ENCODE measurements at regions not wholly inside any gene's neighbourhood (a gene's known extent, or its start where the extent isn't known, plus 50 kb on each side); places are given as distances from the start of the nearest gene placed in this dataset.

DNA sequence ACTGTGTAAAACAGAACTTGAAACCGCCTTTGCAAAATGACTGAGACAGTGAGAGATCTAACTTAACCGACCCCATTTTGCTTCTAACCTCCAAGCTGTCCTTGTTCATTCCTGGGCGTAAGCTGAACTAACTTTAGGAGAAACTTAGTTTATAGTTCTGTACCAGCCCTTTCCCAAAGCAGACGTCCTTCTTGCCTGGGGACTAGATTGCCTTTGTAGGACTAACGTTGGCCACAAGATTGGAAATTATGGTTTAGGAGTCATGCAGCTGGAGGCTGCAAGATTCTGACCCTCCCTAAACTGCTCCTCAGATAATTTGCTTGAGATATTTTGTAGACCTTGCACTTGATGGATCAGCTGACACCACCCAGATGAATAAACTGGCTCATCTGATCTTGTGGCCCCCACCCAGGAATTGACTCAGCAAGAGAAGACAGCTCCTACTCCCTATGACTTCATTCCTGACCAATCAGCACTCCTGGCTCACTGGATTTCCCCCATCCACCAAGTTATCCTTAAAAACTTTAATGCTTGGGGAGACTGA, 219.9 kb upstream of the PROK2 start:
- Histone ChIP-seq H2BK12ac (ENCODE audit: low read depth, low read length) (no peak overlapping the region), H2AFZ (ENCODE audit: low read length) (no peak overlapping the region), H2AK5ac (ENCODE audit: low read depth, low read length) (no peak overlapping the region), H3K9me3 (ENCODE audit: insufficient read depth in 2 of 2, low read depth in 1 of 2, low read length in 1 of 2) (peaks cover 9 to 22% of the 10 kb centered on the region in 2 experiments), H3K4ac (replicated peaks; ENCODE audit: insufficient read length, low read depth, low read length) (no peak overlapping the region), H3K4me2 (ENCODE audit: insufficient read depth in 1 of 2, low read depth in 2 of 2, low read length in 2 of 2) (no peak overlapping the region), H2BK5ac (ENCODE audit: low read depth, low read length) (peak overlapping the region; percentile 39; the same call in 1 of the 2 replicates), H4K8ac (ENCODE audit: extremely low read depth, insufficient read depth, low read length) (no peak overlapping the region), H3K18ac (ENCODE audit: extremely low read depth, low read length) (no peak overlapping the region), H4K5ac (ENCODE audit: insufficient read length, low read depth, low read length) (no peak overlapping the region), H3K14ac (ENCODE audit: insufficient read length) (no peak overlapping the region), H2BK20ac (ENCODE audit: low read length) (0 out of 2 replicates have a peak overlapping the region, but pooled peaks have one; percentile 9), H3K4me1 (replicated peaks in 1 of 4; ENCODE audit: control insufficient read depth in 3 of 4, insufficient read depth in 4 of 4, low read length in 3 of 4) (peaks cover 4 to 17% (median 9%) of the 10 kb centered on the region in 4 experiments; a peak in 6 of 7 replicates), H3K9ac (replicated peaks in 1 of 4; ENCODE audit: extremely low read depth in 1 of 4, low read depth in 3 of 4, low read length in 3 of 4) (no peak overlapping the region), H3K79me1 (ENCODE audit: low read depth, low read length) (no peaks in the 10 kb centered on the region), H3K27ac (ENCODE audit: low read depth, low read length) (no peak overlapping the region), H4K20me1 (replicated peaks in 1 of 2; ENCODE audit: control insufficient read depth in 1 of 2, insufficient read depth in 2 of 2, low read length in 2 of 2) (no peaks in the 10 kb centered on the region), H3K23ac (ENCODE audit: insufficient read length) (no peak overlapping the region), H4K91ac (replicated peaks; ENCODE audit: insufficient read length, low read length) (no peak overlapping the region), H3K23me2 (ENCODE audit: low read depth, low read length) (no peaks in the 10 kb centered on the region), H3K4me3 (ENCODE audit: extremely low read depth in 1 of 4, insufficient read depth in 2 of 4, low read depth in 3 of 4, low read length in 4 of 4) (no peak overlapping the region), H2BK15ac (ENCODE audit: low read length) (no peak overlapping the region), H3K36me3 (ENCODE audit: control insufficient read depth in 2 of 4, insufficient read depth in 4 of 4, low read length in 3 of 4) (peaks cover 0 to 2% (median 0%) of the 10 kb centered on the region in 4 experiments; a peak in 1 of 8 replicates), H3K79me2 (ENCODE audit: control insufficient read depth in 1 of 2, insufficient read depth in 2 of 2, low read length in 2 of 2) (no peaks in the 10 kb centered on the region), H3K56ac (replicated peaks; ENCODE audit: insufficient read length, low read depth, low read length) (no peak overlapping the region), H2BK120ac (replicated peaks; ENCODE audit: low read depth, low read length) (no peak overlapping the region), H3K27me3 (replicated peaks in 1 of 4; ENCODE audit: control insufficient read depth in 3 of 4, extremely low read depth in 1 of 4, insufficient read depth in 3 of 4, low read length in 3 of 4) (no peaks in the 10 kb centered on the region)
- WGBS, 2 experiments (ENCODE audit: extremely low coverage in 1 of 2, insufficient coverage in 1 of 2, insufficient read length in 1 of 2, insufficient replicate concordance in 2 of 2, low coverage in 1 of 2, low lambda C conversion rate in 2 of 2, missing lambda C conversion rate in 1 of 2) = 94% methylated on average over 5 of the region's 5 CpGs; no CpG with 5 or more reads in 1 of the 2 experiments
- POLR2A ChIA-PET (ENCODE audit: partially characterized antibody) = interaction anchor here (0.7 kb wide), 1 partner anchor 1482 kb away, joined by 3 read pairs; no protein-coding TSS in a partner anchor
- DNase-seq (ENCODE audit: low read depth in 1 of 2, low spot score in 2 of 2) (no peak), FAIRE-seq (no peak)
- CTCF ChIA-PET (ENCODE audit: partially characterized antibody) = interaction anchor here (0.8 to 1.8 kb wide), 5 partner anchors 9 to 75 kb away, joined by 3 to 6 read pairs (median 3); no protein-coding TSS in a partner anchor
- TF ChIP-seq POU5F1 (IDR thresholded peaks at IDR 0.05; ENCODE audit: low read depth, low read length) (no peak), KDM4A (IDR thresholded peaks at IDR 0.05; ENCODE audit: low read depth, low read length, severe bottlenecking) (no peak), EZH2 (IDR thresholded peaks at IDR 0.05; ENCODE audit: low read depth, low read length, severe bottlenecking) (no peak), TAF1 (IDR thresholded peaks at IDR 0.05; ENCODE audit: low read depth, low read length) (no peak), SP2 (IDR thresholded peaks at IDR 0.05; ENCODE audit: low read length) (no peak), SIN3A (conservative IDR thresholded peaks at IDR 0.05 in 1 of 2, IDR thresholded peaks at IDR 0.05 in 1 of 2; ENCODE audit: low read depth in 1 of 2, low read length in 2 of 2) (no peak), RNF2 (IDR thresholded peaks at IDR 0.05; ENCODE audit: borderline replicate concordance, low read depth, low read length, missing control alignments, poor library complexity, severe bottlenecking) (no peak), ZNF274 (IDR thresholded peaks at IDR 0.05; ENCODE audit: borderline replicate concordance, extremely low read depth, low read length) (no peak), HDAC6 (IDR thresholded peaks at IDR 0.05; ENCODE audit: low read depth, low read length) (no peak), CEBPB (IDR thresholded peaks at IDR 0.05; ENCODE audit: low read depth, low read length) (no peak)
- TF ChIP-seq, protein P1, sequence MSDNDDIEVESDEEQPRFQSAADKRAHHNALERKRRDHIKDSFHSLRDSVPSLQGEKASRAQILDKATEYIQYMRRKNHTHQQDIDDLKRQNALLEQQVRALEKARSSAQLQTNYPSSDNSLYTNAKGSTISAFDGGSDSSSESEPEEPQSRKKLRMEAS (IDR thresholded peaks at IDR 0.05) = no peak
- TF ChIP-seq, protein P2, sequence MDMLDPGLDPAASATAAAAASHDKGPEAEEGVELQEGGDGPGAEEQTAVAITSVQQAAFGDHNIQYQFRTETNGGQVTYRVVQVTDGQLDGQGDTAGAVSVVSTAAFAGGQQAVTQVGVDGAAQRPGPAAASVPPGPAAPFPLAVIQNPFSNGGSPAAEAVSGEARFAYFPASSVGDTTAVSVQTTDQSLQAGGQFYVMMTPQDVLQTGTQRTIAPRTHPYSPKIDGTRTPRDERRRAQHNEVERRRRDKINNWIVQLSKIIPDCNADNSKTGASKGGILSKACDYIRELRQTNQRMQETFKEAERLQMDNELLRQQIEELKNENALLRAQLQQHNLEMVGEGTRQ (IDR thresholded peaks at IDR 0.05; ENCODE audit: low read length) = no peak

Measured in H1 (cell line).